Spleen (tissue), 7 donors: ENCODE measurements at regions not wholly inside any gene's neighbourhood (a gene's known extent, or its start where the extent isn't known, plus 50 kb on each side); places are given as distances from the start of the nearest gene placed in this dataset.

ENCODE experiments used
- CTCF ChIP-seq, 11 experiments: fragments of 200-600 bp in 7 of 11; fragments of 450-650 bp in 4 of 11; sonication (generic) in 4 of 11; IDR thresholded peaks in 8 of 11; conservative IDR thresholded peaks in 3 of 11; 1 replicate in 7 of 11; 2 replicates in 4 of 11; pipeline versions ENCODE4 v1.4.0 to v1.8.0; 2016 to 2021; ENCODE audit warnings: antibody characterized with exemption in 11 of 11, inconsistent platforms in 4 of 11, mild to moderate bottlenecking in 1 of 11
- POLR2A ChIP-seq, 3 donors: fragments of 450-650 bp; IDR thresholded peaks; one replicate each; pipeline ENCODE4 v1.5.1; 2017; ENCODE audit warnings: antibody characterized with exemption in 3 of 3, mild to moderate bottlenecking in 1 of 3
- POLR2AphosphoS5 ChIP-seq, 3 donors: sonication (generic); formaldehyde crosslinking; IDR thresholded peaks; one replicate each; pipeline ENCODE4 v1.5.1; 2017; ENCODE audit warnings: antibody characterized with exemption in 3 of 3
- donor health status: DM: no; HTN: no; CAD: no; lungs with moderate emphysema.
- donor health status: DM: no; HTN: no; CAD: no.
- donor health status: DM: no; HTN: no; CAD: no.

- TF ChIP-seq CTCF (IDR thresholded peaks at IDR 0.05 in 8 of 11, conservative IDR thresholded peaks at IDR 0.05 in 3 of 11) (no peak), POLR2AphosphoS5 (IDR thresholded peaks at IDR 0.05) (no peak), POLR2A (IDR thresholded peaks at IDR 0.05) (no peak)
These were observed 165.9 kb downstream of the NRN1 start for GRCh38 chr6:5840734-5841390.
